ENCODE measurements at regions not wholly inside any gene's neighbourhood (a gene's known extent, or its start where the extent isn't known, plus 50 kb on each side); places are given as distances from the start of the nearest gene placed in this dataset.
"Not testable (repeated sequence)": the region's sequence is repeated elsewhere in the genome, so short reads cannot be mapped to it uniquely, and the experiment has no call there.

DNA sequence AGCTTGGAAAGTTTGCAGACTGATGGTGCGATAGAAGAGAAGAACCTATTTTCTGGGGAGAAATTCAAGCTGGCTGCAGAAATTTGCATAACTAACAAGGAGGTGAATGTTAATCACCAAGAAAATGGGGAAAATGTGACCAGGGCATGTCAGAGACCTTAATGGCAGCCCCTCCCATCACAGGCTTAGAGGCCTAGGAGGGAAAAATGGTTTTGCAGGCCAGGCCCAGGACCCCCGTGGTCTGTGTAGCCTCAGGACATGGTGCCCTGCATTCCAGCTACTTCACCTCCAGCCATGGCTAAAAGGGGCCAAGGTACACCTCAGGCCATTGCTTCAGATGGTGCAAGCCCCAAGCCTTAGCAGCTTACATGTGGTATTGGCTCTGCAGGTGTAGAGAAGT, 207.1 kb upstream of the CXorf66 start:
- no peak for DNase-seq (ENCODE audit: low read depth in 4 of 4, low spot score in 3 of 4)

DNA sequence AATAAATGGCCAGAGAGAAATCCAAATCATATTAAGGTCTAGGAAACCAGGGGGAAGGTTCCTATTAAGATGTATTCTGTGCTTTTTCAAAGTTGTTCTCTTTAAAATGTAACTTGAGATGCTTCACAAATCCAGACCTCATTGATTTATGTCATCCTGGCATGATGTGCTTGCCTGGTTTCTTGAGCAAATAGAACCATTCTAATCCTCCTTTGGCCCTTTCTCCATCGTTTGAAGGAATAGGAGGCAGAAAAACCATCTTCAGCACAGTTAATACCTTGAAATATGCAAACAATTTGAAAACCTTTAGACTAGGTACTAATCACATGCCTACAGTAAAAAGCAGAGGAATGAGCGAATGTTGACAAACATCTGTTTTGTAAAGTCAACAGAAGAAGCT, 202.2 kb upstream of the CXorf66 start:
- no peak for DNase-seq (ENCODE audit: low read depth in 4 of 4, low spot score in 3 of 4)

DNA sequence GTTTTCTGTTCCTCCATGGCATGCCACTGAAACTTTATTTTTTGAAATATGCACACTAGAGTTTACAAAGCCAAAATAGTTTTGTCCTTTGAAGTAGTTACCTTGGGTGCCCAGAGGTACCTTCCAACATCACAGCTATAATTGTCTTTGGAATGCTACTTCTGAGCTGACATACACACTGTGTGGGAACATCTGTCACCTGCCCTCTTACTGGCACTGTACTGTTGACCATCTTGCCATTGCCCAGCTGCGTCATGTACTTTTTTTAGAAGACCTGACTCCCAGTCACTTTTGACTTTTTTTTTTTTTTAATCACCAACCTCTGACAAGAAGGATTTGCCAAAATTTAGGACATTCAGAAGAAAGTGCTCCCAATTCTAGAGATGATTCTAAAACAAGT, 200.5 kb upstream of the CXorf66 start:
- DNase-seq (ENCODE audit: low read depth in 4 of 4, low spot score in 3 of 4), result no peak

DNA sequence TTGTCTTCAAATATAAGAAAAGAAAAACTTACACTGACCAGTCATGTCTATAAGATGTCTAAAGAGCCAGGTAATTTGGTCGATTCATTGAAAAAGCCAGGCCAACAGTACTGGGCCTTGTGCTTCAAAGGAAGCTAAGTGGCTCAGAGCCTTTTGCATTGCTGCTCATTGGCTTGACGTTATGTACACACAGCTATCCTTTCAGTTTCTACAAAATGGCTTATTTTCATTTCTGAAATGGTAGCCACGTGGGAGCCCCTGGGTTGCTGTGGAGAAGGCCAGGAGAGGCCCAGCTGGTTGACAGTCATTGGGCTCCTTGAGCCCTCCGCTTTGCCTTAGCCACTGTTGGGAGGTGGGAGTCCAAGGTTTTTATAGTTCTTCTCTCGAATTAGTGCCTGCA, 199.1 kb upstream of the CXorf66 start:
- no peak for DNase-seq (ENCODE audit: low read depth in 4 of 4, low spot score in 3 of 4)

DNA sequence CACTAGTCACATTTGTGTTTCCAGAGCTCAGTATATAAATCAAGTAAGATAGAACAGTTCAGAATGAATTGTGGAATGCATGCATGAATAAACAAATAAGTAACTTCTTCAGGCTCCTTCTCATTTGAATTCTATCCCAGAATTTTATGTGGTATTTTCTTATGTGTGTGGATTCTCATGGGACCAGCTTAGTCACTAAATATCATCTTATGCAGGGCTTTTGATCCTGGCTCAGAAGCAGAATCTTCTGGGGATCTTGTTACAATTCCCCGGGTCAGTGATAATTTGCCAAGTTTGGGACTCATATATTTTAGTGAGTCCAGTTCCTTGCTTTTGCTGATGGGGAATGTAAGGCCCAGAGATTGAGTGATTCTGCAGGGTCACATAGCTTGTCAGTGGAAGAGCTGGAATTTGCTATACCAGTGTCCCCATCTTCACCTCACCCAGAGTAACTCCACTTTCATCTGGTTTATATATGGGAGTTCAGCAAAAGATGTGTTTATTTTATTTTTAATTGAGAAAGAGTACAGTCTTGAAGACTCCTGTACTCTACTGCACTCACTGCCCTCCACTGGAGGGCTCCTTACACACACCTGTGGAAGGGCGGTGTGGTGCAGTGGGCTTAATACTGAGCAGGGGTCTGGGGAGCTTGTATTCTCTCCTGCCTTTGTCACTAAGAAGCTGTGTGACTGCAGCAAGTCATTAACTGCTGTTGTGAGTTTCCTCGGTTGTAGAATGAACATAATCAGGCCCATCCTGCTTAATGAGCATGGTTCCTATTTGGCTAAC, 198.2 kb upstream of the CXorf66 start:
- DNase-seq (ENCODE audit: low read depth in 4 of 4, low spot score in 3 of 4), result no peak

DNA sequence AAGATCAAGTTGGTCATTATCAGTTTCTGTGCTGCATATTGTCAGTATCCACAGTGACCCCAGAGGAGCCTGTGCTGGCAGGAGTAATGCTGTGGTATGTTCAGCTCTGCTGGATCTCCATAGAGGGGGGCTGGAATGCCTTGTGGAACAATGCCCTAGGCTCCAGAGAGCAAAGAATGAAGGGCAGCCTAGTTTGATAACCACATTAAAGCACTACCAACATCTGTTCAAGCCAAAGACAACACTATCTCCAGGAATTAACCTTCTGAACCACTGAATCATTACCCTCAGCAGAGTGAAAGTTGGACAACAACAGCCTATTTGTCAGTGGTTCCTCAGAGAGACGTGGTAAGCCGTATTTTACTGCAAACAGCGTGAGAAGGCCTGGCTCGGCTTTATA, 192.3 kb upstream of the CXorf66 start:
- no peak for DNase-seq (ENCODE audit: low read depth in 4 of 4, low spot score in 3 of 4)

DNA sequence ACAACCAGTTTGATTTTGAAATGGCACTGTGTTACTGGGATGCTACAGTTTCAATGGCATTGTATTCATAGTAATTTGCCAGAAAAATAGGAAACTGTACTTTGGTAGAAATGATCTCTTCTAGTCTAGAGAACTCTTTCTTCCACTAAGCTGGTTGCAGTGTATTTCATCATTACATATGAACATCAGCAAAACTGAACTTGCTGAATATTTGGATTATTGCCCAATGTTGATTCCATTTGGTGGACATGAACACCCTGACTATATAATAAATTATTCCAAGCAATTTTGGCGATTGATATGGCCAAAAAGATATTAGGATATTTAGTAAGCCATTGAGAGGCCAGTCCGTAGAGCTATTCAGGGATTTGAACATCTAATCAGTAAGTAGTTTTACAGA, 191.8 kb upstream of the CXorf66 start:
- no peak for DNase-seq (ENCODE audit: low read depth in 4 of 4, low spot score in 3 of 4)

DNA sequence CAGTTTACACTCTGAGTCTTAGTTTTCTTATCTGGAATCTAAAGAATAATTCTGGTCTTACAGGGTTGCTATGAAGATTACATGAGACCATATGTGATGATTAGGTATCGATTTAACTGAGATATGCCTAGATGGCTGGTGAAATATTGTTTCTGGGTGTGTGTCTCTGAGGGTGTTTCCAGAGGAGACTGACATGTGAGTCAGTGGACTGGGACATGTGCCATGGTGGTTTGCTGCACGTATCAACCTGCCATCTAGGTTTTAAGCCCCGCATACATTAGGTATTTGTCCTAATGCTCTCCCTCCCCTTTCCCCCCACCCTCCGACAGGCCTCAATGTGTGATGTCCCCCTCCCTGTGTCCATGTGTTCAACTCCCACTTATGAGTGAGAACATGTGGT, 186.0 kb upstream of the CXorf66 start:
- no peak for DNase-seq (ENCODE audit: low read depth in 4 of 4, low spot score in 3 of 4)

DNA sequence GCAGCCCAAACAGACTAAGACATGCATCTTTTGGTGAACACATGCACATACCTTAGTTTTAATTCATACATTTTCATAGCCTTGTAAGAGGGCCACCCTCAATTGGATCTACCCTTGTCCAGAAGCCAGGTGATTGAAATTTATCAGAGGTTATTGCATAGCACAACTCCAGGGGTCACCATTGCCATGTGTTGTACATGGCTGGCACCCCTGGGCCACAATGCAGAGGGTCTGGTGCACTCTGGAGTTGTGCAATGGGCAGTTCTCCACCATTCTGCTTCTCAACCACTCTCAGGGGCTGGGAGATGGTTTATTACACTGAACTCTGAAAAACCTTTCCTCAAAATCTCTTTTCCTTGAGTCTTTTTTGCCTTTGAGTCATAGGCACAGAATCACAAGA, 184.4 kb upstream of the CXorf66 start:
- no peak for DNase-seq (ENCODE audit: low read depth in 4 of 4, low spot score in 3 of 4)

DNA sequence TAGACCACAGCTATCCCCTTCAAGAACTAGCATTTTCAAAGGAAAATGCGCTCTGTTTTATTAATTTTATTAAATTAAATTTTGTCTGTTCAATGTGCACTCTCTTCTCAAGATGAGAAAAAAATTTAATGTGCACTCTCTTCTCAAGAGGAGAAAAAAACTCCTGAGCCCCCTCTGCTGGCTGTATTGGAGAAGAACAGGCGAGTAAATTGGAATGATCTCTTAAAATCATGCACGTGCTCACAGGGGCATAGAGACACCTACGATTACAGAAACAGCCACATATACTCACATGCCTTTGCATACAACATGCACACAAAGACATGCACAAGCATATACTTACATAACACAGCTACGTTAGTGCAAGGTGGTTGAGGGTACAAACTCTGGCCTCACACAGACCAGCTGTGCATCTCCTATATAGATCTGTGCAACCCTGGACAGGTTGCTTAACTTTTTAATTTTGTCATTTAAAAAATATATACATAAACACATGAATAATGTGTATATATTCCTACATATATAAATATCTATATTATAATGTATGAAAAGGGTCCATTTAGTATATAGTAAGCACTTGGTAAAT, 176.2 kb upstream of the CXorf66 start:
- peak; percentile 1 to 18 (median 8) for DNase-seq (ENCODE audit: low read depth in 4 of 4, low spot score in 3 of 4)

DNA sequence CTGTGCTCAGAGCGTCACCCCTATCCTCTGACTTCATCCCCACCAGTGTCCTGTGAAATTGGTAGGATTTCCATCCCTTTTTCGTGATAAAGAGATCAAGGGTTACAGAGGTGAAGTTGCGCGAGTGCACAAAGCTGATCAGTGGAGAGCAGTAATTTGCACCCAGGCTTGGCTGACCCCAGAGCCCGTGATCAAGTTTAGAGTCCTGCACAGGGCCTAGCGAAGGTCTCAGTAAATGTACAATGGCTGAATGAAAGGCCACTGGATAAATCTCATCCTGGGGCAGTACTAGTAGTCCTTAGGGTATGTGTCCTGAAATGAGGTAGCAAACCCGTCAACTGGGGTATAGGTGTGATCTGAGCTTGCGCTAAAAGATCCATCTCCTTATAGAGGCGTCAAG, 173.2 kb upstream of the CXorf66 start:
- DNase-seq (ENCODE audit: low read depth in 4 of 4, low spot score in 3 of 4), result not testable (repeated sequence)

DNA sequence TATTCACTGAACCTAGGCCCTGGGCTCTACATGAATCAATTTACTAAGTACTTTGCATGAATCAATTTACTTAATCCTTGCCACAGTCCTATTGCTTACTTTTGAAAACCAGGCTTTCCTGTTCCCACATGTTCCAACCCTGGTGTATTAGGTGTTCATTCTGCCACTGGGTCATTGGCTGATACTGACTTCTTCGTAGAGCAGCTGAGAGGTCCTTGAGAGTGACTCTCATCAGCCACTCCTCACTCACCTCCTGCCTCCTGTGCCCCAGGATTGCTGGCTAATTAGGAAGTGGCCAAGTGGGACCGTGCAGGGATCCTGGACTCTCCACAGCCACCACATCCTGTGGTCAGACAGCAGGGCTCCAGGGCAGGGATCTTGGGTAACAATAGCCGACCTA, 172.7 kb upstream of the CXorf66 start:
- not testable (repeated sequence) for DNase-seq (ENCODE audit: low read depth in 4 of 4, low spot score in 3 of 4)

DNA sequence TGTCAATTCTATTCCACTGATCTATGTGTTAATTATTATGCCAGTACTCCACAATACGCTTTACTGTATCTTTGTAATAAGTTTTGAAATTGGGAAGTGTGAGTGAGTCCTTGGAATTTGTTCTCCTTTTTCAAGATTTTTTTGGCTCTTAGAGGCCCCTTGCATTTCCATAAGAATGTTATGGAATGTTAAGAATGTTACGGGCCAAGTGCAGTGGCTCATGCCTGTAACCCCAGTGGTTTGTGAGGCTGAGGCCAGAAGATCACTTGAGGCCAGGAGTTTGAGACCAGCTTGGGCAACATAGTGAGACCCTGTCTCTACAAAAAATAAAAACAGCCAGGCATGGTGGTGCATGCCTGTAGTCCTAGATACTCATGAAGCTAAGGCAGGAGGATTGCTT, 167.6 kb upstream of the CXorf66 start:
- DNase-seq (ENCODE audit: low read depth in 4 of 4, low spot score in 3 of 4), result no peak

DNA sequence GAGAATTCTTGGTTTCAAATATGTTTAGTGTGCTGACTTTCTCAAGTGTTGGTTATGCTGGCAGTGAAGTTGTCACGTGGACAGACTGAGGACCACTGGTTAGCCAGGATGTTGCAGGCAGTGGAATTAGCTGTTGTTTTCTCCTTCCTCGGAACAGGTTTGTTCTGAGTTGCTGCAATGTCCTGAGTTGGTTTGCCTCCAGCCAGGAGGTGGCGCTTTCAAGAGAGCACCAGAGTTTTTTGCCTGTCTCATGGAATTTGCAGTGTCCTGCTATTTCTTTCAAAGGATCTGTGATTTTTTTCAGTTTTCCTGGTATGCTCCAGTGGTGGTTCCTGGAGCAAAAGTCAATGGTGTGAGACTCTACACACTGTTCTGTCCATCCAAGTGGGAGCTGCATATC, 158.1 kb upstream of the CXorf66 start:
- no peak for DNase-seq (ENCODE audit: low read depth in 4 of 4, low spot score in 3 of 4)

DNA sequence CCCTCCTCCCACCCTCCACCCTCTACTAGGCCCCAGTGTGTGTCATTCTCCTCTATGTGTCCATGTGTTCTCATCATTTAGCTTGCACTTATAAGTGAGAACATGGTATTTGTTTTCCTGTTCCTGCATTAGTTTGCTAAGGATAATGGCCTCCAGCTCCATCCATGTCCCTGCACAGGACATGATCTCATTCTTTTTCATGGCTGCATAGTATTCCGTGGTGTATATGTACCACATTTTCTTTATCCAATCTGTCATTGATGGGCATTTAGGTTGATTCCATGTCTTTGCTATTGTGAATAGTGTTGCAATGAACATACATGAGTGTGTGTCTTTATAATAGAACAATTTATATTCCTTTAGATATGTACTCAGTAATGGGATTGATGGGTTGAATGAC, 148.7 kb upstream of the CXorf66 start:
- DNase-seq (ENCODE audit: low read depth in 4 of 4, low spot score in 3 of 4), result not testable (repeated sequence)

DNA sequence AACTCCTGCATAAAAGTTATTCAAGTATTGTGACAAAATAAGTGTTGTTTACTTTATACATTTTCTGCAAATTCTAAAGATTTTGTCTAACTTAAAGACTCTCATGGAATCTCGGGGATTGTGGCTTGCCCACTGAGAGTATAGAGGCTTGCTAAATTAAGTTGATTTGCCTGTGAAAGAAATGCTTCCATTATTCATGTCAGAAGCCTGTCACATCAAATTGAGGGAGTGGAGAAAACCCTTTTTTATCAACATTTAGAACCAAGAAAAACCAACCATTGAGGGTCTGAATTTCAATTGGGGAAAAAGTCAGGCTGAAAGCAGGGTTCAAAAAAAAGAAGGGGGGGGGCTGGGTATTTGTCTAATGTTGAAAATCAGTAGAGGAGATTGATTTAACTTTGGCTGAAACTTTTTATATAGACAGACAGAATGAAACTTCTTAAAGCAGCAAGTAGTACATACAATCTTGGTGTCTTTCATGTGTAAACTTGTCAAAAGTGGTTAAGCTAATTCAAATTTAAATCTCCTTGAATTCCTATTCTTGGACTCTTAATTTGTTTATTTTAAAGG, 144.8 kb upstream of the CXorf66 start:
- no peak for DNase-seq (ENCODE audit: low read depth in 4 of 4, low spot score in 3 of 4)

DNA sequence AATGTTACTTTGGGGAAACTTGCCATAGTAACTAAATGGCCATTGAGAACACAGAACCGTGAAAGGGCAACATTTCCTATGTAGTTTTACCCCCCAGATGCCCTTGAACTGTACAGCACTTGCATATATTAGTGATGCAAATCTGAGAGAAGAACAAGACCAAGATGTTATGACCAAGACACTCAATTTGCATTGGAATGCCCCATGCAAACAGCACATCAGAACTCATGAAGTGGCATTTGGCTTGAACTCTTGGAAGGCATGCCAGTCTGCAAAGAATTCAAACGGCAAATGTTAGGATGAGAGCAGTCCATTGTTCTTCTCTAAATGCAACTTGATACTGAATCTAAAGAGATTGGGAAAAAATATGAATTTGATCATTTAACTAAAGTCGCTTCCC, 139.4 kb upstream of the CXorf66 start:
- DNase-seq (ENCODE audit: low read depth in 4 of 4, low spot score in 3 of 4), result no peak

DNA sequence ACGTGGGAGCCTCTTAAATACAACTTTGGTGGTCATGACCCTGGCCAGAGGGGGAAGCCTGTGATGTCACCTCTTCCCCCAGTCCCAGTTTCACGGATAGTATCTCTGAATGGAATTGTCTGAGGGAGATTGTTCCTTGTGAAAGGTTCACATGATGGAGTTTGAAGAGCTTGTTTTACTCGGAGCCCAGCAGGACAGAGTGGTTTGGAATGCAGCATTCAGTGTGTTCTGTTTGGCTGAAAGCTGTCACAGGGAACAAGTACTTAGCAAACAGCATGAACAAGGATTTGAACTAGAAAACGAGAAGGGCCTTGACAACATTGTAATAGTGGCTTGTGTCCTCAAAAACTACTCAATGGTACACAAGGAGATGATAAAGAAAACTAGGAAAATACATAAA, 133.9 kb upstream of the CXorf66 start:
- no peak for DNase-seq (ENCODE audit: low read depth in 4 of 4, low spot score in 3 of 4)

DNA sequence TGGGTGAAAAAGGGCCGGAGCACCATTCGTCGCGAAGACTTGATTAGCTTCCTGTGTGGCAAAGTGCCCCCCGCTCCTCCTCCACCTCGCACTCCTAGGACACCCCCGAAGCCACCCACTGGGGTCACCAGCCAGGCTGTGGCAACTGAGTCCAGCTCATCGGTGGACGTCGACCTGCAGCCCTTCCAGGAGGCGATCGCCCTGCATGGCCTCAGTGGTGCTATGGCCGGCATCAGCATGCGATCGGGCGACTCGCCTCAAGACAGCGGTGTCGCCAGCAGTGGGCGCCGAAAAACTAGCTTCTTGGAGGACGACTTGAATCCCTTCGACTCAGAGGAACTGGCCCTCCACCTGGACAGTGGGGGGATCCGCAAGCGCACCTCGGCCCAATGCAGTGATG, 126.8 kb upstream of the CXorf66 start:
- DNase-seq (ENCODE audit: low read depth in 4 of 4, low spot score in 3 of 4), result no peak

DNA sequence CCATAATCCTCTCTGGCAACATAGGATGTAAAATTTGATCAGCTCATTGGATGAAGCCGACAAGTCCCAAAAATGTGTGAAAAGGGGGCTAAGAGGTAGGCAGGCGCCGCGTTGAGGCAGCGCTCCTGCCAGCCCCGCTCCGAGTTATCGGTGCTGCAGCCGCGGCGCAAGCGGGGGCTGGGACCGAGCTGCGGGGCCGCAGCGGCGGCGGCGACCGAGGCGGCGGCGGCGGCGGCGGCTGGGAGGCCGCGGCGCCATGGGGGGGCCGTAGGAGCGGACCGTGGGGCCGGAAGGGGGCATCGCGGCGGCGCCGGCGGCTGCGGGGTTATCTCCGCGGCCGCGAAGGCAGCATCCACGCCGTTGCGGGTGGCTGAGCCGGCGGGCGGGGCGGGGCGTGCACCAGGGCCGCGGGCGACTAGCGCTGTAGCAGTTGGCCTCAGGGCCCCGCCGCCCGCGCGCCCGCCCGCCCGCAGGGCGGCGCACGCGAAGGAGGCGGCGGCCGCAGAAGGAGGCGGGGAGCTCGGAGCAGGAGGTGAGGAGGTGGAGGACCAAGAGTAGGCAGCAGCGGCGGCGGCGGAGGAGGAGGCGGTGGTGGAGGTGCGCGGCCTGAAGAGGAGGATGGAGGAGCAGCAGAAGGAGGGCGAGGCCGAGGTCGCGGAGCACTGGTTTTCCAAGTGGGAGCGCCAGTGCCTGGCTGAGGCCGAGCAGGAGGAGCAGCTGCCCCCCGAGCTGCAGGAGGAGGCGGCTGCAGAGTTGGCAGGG, 126.0 kb upstream of the CXorf66 start:
- no peak for DNase-seq (ENCODE audit: low read depth in 4 of 4, low spot score in 3 of 4)

DNA sequence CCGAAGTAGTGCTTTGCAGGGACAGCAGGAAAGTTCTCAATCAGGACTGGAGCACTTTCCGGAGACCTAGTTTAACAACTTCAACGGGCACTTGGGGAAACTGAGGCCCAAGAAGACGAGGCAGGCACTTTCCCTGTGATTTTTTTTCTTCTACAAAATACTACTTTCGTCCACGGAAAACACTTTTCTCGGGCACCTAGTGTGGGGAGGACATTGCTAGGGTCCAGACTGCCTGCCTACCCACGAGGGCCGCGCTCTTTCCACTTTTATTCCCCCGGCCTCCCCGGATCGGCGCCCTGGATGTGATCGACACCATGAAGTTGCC, 125.4 kb upstream of the CXorf66 start:
- DNase-seq (ENCODE audit: low read depth in 4 of 4, low spot score in 3 of 4), result no peak

DNA sequence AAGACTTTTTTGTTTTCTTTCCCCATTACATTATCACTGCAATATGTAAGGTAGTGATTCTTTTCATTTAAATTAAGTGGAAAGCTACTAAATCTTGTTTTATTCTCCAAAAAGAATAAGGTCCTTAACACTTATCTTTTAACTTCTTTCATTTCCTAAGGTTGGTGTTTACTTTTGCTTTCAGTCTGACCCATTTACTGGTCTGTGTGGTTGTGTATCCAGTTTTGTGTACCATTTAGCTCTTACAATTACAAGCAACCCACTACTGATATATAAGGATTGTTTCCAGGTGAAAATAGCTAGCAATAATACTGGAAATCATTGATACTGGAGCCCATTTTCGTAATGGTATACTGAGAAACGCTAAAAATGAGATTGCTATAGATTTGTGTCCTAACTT, 123.1 kb upstream of the CXorf66 start:
- DNase-seq (ENCODE audit: low read depth in 4 of 4, low spot score in 3 of 4), result no peak
